Prostate gland (tissue), 2 donors: ENCODE measurements at regions not wholly inside any gene's neighbourhood (a gene's known extent, or its start where the extent isn't known, plus 50 kb on each side); places are given as distances from the start of the nearest gene placed in this dataset.

Source experiments
- CTCF ChIP-seq, 4 experiments: fragments of 200-600 bp in 2 of 4; fragments of 450-650 bp in 2 of 4; sonication (generic) in 2 of 4; IDR thresholded peaks; 1 replicate in 3 of 4; 2 replicates in 1 of 4; pipeline ENCODE4 v1.5.1; 2016 to 2019; ENCODE audit warnings: antibody characterized with exemption in 4 of 4, mild to moderate bottlenecking in 2 of 4, moderate library complexity in 2 of 4
- POLR2A ChIP-seq: fragments of 450-650 bp; IDR thresholded peaks from one replicate; pipeline ENCODE4 v1.6.1; 2016; ENCODE audit warnings: antibody characterized with exemption, mild to moderate bottlenecking

- TF ChIP-seq CTCF (IDR thresholded peaks at IDR 0.05) (no peak), POLR2A (no peak)
These were observed 78.0 kb upstream of the GUCA2B start for GRCh38 chr1:42075179-42075578.
